ENCODE measurements at regions not wholly inside any gene's neighbourhood (a gene's known extent, or its start where the extent isn't known, plus 50 kb on each side); places are given as distances from the start of the nearest gene placed in this dataset.
"Not testable (repeated sequence)": the region's sequence is repeated elsewhere in the genome, so short reads cannot be mapped to it uniquely, and the experiment has no call there.

GRCh38 chr6:135114355-135115145 lies 59.9 kb upstream of the HBS1L start:
- Histone ChIP-seq H3K36me3 (no peaks in the 10 kb centered on the region), H3K27me3 (no peaks in the 10 kb centered on the region), H3K4me3 (no peak overlapping the region), H3K9me3 (no peaks in the 10 kb centered on the region), H3K27ac (no peak overlapping the region), H3K4me1 (no peaks in the 10 kb centered on the region)
- TF ChIP-seq CTCF (IDR thresholded peaks at IDR 0.05) (no peak), POLR2A (IDR thresholded peaks at IDR 0.05) (no peak)
- WGBS, 2 donors, result 75 to 77% methylated on average over 11 of the region's 11 CpGs
- DNase-seq, result no peak
- intact Hi-C loops (cut with DNase I), result no loop called here

GRCh38 chr6:135113860-135114259 lies 59.2 kb upstream of the HBS1L start:
- H3K36me3 ChIP-seq, result no peaks in the 10 kb centered on the region
- H3K9me3 ChIP-seq, result no peaks in the 10 kb centered on the region
- intact Hi-C loops (cut with DNase I), result no loop called here
- no peak overlapping the region for H3K4me3 ChIP-seq
- H3K4me1 ChIP-seq, result no peaks in the 10 kb centered on the region
- no peak for TF ChIP-seq CTCF (IDR thresholded peaks at IDR 0.05)
- no peak for TF ChIP-seq POLR2A (IDR thresholded peaks at IDR 0.05)
- 77 to 78% methylated on average over 2 of the region's 2 CpGs for WGBS, 2 donors
- DNase-seq, result no peak
- no peaks in the 10 kb centered on the region for H3K27me3 ChIP-seq
- no peak overlapping the region for H3K27ac ChIP-seq

GRCh38 chr6:135112951-135113350 lies 58.3 kb upstream of the HBS1L start:
- WGBS, 2 donors, result 73 to 78% methylated on average over 1 of the region's 1 CpG
- H3K36me3 ChIP-seq; H3K27me3 ChIP-seq; H3K9me3 ChIP-seq; H3K4me3 ChIP-seq; H3K27ac ChIP-seq; DNase-seq; intact Hi-C loops (cut with DNase I); H3K4me1 ChIP-seq: not testable (repeated sequence)

GRCh38 chr6:135110261-135110781 lies 55.7 kb upstream of the HBS1L start:
- H3K9me3 ChIP-seq; H3K27me3 ChIP-seq; H3K27ac ChIP-seq; H3K4me1 ChIP-seq; DNase-seq; intact Hi-C loops (cut with DNase I); H3K4me3 ChIP-seq; H3K36me3 ChIP-seq: not testable (repeated sequence)
- 69 to 79% methylated on average over 7 of the region's 7 CpGs for WGBS, 2 donors

- TF ChIP-seq CTCF (IDR thresholded peaks at IDR 0.05) (no peak), POLR2A (IDR thresholded peaks at IDR 0.05) (no peak)
- Histone ChIP-seq H3K4me3 (no peak overlapping the region), H3K9me3 (no peaks in the 10 kb centered on the region), H3K4me1 (no peaks in the 10 kb centered on the region), H3K27ac (no peak overlapping the region), H3K27me3 (no peaks in the 10 kb centered on the region), H3K36me3 (no peaks in the 10 kb centered on the region)
- WGBS, 2 donors, result 66 to 78% methylated on average over 3 of the region's 3 CpGs
- intact Hi-C loops (cut with DNase I), result no loop called here
- no peak for DNase-seq
These were observed 55.1 kb upstream of the HBS1L start for GRCh38 chr6:135109761-135110160.

- Histone ChIP-seq H3K9me3 (no peaks in the 10 kb centered on the region), H3K27ac (no peak overlapping the region), H3K4me3 (no peak overlapping the region), H3K36me3 (no peaks in the 10 kb centered on the region), H3K4me1 (no peaks in the 10 kb centered on the region), H3K27me3 (no peaks in the 10 kb centered on the region)
- no peak for DNase-seq
- TF ChIP-seq POLR2A (IDR thresholded peaks at IDR 0.05), result no peak
- no peak for TF ChIP-seq CTCF (IDR thresholded peaks at IDR 0.05)
- WGBS, 2 donors, result 86 to 88% methylated on average over 5 of the region's 5 CpGs
- intact Hi-C loops (cut with DNase I), result no loop called here
These were observed 54.1 kb upstream of the HBS1L start for GRCh38 chr6:135108692-135109091.

Data from esophagus squamous epithelium (tissue), 5 donors.